ENCODE measurements at regions not wholly inside any gene's neighbourhood (a gene's known extent, or its start where the extent isn't known, plus 50 kb on each side); places are given as distances from the start of the nearest gene placed in this dataset.

GRCh38 chr2:82317012-82317411 is 2012.5 kb upstream of the LRRTM1 start:
- DNase-seq (ENCODE audit: low spot score), result no peak

- no peak for DNase-seq (ENCODE audit: low spot score)
These were observed 2012.0 kb upstream of the LRRTM1 start for GRCh38 chr2:82316586-82316985.

DNA sequence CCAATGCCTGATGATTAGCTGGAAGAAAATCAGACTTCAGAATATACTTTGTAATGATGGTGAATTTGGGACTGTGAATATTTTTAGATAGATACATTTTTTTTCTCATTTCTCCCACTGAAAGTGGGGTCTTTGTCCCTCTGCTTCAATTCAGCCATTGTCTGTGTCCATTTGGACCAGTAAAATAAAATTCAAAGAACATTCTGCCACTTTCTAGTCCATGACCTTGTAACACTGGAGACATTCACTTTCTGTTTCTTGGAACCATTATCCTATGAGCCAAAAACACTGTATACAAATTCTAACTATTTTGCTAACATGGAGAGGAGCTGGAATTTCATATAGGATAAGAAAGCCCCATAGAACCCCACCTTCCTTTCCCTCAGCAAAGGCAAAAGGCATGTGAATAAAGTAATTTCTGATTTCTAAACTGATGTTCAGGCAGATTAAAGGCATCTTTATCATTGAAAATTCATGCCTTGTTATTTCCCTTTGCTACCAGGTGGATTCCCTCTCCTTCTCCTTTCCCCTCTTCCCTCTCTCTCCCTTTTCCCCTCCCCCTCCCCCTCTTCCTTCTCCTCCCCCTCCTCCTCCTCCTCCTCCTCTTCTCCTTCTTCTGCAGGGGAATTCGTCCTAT is 2010.4 kb upstream of the LRRTM1 start:
- no peak for DNase-seq (ENCODE audit: low spot score)

DNA sequence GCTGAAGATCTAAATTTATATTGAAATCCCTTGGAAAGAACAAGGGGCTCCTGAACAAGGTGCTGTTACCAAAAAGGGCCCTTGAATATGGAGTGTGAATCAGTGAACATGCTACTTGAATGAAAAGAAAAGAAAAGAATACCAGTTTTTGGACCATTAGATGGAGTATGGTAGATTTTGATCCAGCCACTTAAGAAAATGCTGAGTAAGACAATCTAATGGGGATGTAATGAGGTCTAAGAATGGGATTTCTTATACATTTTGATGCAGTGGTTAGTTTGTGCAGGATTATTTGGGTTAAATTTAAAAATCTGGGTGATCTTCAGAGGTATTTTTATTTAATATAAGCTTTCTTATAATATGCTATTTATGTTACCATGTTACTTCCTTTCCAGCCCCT is 2003.0 kb upstream of the LRRTM1 start:
- no peak for DNase-seq (ENCODE audit: low spot score)

- no peak for DNase-seq (ENCODE audit: low spot score)
These were observed 1997.0 kb upstream of the LRRTM1 start for GRCh38 chr2:82301506-82301905.

- DNase-seq (ENCODE audit: low spot score), result no peak
These were observed 1984.9 kb upstream of the LRRTM1 start for GRCh38 chr2:82289446-82289845.

- no peak for DNase-seq (ENCODE audit: low spot score)
These were observed 1978.5 kb upstream of the LRRTM1 start for GRCh38 chr2:82283075-82283474.

GRCh38 chr2:82282111-82282882 is 1977.7 kb upstream of the LRRTM1 start:
- DNase-seq (ENCODE audit: low spot score), result no peak

- DNase-seq (ENCODE audit: low spot score), result no peak
These were observed 1974.8 kb upstream of the LRRTM1 start for GRCh38 chr2:82279367-82279766.

DNA sequence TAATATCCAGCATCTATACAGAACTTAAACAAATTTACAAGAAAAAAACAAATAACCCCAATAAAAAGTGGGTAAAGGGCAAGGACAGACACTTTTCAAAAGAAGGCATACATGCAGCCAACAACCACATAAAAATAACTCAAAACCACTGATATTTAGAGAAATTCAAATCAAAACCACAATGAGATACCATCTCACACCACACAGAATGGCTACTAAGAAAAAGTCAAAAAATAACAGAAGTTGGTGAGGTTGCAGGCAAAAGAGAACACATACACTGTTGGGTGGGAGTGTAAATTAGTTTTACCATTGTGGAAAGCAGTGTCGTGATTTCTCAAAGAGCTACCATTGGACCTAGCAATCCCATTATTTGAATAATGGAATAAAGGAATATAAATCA is 1973.9 kb upstream of the LRRTM1 start:
- no peak for DNase-seq (ENCODE audit: low spot score)

- no peak for DNase-seq (ENCODE audit: low spot score)
These were observed 1971.0 kb upstream of the LRRTM1 start for GRCh38 chr2:82275599-82275998.

GRCh38 chr2:82268446-82268845 is 1963.9 kb upstream of the LRRTM1 start:
- DNase-seq (ENCODE audit: low spot score), result no peak

DNA sequence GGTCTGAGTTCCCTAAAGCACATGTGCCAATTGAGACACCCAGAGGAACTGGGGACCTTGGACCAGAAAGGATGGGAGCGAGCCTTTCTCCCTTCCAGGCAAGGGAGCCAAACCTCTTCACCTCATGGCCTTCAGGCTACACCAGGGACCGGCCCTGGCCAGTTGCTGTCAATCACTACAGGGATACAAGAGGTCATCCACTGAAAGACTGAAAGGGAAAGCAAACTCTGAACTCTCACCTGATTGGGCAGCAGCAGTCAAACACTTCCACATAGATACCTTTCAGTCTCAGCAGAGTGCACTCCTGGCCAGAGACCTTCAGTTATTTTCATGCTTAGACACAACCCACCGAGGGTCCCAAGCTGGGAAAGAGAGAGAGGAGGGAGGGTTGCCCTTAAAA is 1956.0 kb upstream of the LRRTM1 start:
- DNase-seq (ENCODE audit: low spot score), result no peak

- no peak for DNase-seq (ENCODE audit: low spot score)
These were observed 1955.0 kb upstream of the LRRTM1 start for GRCh38 chr2:82259551-82259950.

DNA sequence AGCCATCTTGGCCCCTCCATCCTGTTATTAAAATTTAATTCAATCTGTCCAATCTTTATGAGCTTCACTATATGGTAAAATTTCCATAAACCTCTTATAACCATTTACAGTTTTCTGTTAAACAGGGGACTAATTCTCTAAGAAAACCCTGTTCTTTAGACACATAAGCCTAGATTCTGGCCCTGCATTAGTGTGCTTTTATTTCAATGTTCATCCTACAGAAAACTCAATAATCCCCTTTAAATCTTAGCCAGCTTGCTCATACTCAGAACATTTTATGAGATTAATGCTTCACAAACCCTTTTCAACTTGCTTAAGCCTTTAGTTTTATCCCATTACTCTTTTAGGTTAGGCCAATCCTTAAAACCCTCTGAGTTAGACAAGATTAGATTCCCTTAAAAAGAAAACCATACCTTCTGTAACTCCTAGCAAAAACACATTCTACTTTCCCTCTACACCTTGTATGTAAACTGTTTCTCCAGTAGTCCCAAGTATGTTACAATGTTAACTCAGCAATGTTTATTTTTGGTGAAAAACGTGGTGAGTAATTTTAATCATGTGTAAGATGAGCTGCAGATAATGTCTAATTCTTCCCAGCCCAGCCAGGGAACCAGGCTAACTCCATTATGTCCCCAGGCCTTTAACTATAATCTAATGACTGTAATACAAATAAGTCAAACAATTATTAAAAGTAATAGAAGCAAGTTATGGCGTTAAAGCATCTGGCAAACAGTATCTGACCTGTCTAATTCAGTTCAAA is 1953.4 kb upstream of the LRRTM1 start:
- DNase-seq (ENCODE audit: low spot score), result no peak

DNA sequence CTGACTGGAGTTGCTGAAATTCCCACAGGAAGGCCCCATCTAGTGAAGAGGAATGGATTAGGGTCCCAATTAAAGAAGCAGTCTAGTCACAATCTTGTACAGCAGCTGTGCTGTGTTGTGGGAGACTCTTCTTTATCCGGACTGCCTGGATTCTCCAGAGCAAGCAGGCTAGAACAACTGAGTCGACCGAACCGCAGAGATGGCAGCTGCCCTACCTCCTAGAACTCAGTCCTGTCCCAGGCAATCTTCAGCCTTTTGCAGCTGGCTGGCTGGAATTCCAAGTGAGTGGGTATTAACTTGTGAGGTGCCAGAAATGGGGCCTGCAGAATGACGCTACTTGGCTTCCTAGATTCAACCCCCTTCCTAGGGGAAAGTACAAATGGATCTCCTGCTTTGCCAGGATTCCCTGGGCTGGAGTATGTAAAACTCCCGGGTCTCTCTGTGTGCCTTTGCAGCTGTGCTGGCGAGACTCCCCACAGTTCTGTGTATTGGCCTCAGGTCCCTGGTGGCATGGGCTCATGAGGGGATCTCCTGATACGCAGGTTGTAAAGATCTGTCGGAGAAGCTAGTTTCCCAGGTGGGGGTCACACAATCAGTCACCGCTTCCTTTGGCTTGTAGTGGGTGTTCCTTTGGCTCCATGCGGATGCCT is 1952.6 kb upstream of the LRRTM1 start:
- no peak for DNase-seq (ENCODE audit: low spot score)

- no peak for DNase-seq (ENCODE audit: low spot score)
These were observed 1951.7 kb upstream of the LRRTM1 start for GRCh38 chr2:82256288-82256687.

DNA sequence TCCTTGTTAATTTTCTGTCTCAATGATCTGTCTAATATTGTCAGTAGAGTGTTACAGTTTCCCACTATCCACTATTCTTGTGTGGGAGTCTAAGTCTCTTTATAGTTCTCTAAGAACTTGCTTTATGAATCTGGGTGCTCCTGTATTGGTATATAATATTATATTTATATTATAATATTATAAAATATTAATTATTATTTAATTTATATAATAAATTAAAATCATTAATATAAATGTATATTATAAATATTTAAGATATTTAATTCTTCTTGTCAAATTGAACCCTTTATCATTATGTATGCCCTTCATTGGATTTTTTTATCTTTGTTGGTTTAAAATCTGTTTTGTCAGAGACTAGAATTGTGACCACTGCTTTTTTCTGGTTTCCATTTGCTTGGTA is 1950.2 kb upstream of the LRRTM1 start:
- no peak for DNase-seq (ENCODE audit: low spot score)

GRCh38 chr2:82246220-82246775 is 1941.7 kb upstream of the LRRTM1 start:
- DNase-seq (ENCODE audit: low spot score), result no peak

DNA sequence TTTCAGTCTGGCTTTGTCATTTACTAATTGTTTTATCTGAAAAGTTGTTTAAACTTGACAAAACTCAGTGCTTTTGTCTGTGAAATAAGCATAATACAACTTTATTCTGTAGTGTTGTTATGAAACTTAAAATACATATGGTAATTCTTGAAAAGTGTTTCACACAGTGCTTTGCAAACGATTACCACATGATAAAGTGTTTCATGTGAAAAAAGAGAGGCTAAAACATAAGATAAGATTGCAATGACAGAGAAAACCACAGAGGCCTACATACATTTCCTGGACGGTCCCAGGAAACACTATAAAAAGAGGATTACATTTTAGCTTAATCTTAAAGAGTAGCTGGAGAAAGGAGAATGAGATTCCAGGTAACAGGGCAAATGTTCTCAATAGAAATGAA is 1934.6 kb upstream of the LRRTM1 start:
- no peak for DNase-seq (ENCODE audit: low spot score)

GRCh38 chr2:82237994-82238662 is 1933.6 kb upstream of the LRRTM1 start:
- DNase-seq (ENCODE audit: low spot score), result no peak

Measured in CD4-positive, alpha-beta T cell treated with Interleukin-15 for 4 hours (primary cell).